ENCODE measurements at regions not wholly inside any gene's neighbourhood (a gene's known extent, or its start where the extent isn't known, plus 50 kb on each side); places are given as distances from the start of the nearest gene placed in this dataset.
A peak's percentile ranks its signal among the peaks of the same experiment; 100 is the strongest.

GRCh38 chr7:3152714-3153113, 109.0 kb upstream of the CARD11 start:
- no peaks in the 10 kb centered on the region for H3K9me3 ChIP-seq (ENCODE audit: control extremely low read depth in 1 of 5, control insufficient read depth in 4 of 5, insufficient read depth in 2 of 5, low read depth in 1 of 5, low read length in 4 of 5)

DNA sequence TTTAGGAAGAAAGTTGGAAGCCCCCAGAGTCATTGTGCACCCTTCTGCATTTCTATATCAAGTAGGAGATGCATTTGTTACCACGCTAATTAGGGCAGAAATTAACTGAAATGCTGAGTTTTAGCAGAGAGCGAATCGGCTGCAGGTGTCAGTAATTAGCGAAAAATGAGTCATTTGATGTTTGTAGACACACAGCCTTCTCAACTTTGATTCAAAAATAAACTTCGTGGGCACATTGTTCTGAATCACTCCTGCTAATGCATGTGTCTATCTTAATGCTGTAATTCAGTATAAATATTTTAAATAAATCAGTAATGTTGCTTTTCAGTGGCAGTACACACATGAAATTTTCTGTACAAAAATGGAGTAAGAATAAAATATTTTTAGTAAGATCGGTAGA, 109.5 kb upstream of the CARD11 start:
- Histone ChIP-seq H3K4me3 (ENCODE audit: control insufficient read depth in 1 of 7, extremely low read depth in 1 of 7, insufficient read depth in 4 of 7, low read depth in 2 of 7, low read length in 6 of 7) (no peak overlapping the region), H3K36me3 (ENCODE audit: control insufficient read depth in 4 of 4, insufficient read depth in 4 of 4, low read length in 3 of 4) (no peaks in the 10 kb centered on the region), H3K9me3 (ENCODE audit: control extremely low read depth in 1 of 5, control insufficient read depth in 4 of 5, insufficient read depth in 2 of 5, low read depth in 1 of 5, low read length in 4 of 5) (no peaks in the 10 kb centered on the region), H3K27ac (ENCODE audit: insufficient read depth in 1 of 2, low read depth in 1 of 2, low read length in 2 of 2, poor library complexity in 1 of 2, severe bottlenecking in 2 of 2) (no peak overlapping the region), H3K4me1 (ENCODE audit: control extremely low read depth in 1 of 4, control insufficient read depth in 4 of 4, insufficient read depth in 4 of 4, low read length in 3 of 4) (peaks cover 2 to 36% (median 21%) of the 10 kb centered on the region in 4 experiments), H3K27me3 (replicated peaks in 2 of 5; ENCODE audit: control insufficient read depth in 4 of 5, insufficient read depth in 5 of 5, low read length in 4 of 5) (no peaks in the 10 kb centered on the region)
- POLR2A ChIA-PET: no interaction called here
- CTCF ChIA-PET: interaction anchor here (0.8 to 5.2 kb wide), 7 partner anchors 8 to 287 kb away, joined by 3 to 39 read pairs (median 12); no protein-coding TSS in a partner anchor
- WGBS (ENCODE audit: insufficient coverage): 96% methylated on average over 5 of the region's 6 CpGs
- no peak for DNase-seq

More at GRCh38 chr7:3152714-3153113, 109.0 kb upstream of the CARD11 start:
- Histone ChIP-seq H3K27ac (ENCODE audit: insufficient read depth in 1 of 2, low read depth in 1 of 2, low read length in 2 of 2, poor library complexity in 1 of 2, severe bottlenecking in 2 of 2) (no peak overlapping the region), H3K36me3 (ENCODE audit: control insufficient read depth in 4 of 4, insufficient read depth in 4 of 4, low read length in 3 of 4) (no peaks in the 10 kb centered on the region), H3K4me3 (ENCODE audit: control insufficient read depth in 1 of 7, extremely low read depth in 1 of 7, insufficient read depth in 4 of 7, low read depth in 2 of 7, low read length in 6 of 7) (no peak overlapping the region), H3K4me1 (ENCODE audit: control extremely low read depth in 1 of 4, control insufficient read depth in 4 of 4, insufficient read depth in 4 of 4, low read length in 3 of 4) (peaks cover 2 to 36% (median 22%) of the 10 kb centered on the region in 4 experiments), H3K27me3 (replicated peaks in 2 of 5; ENCODE audit: control insufficient read depth in 4 of 5, insufficient read depth in 5 of 5, low read length in 4 of 5) (no peaks in the 10 kb centered on the region)
- ChIA-PET POLR2A (interaction anchor here (0.7 kb wide), 1 partner anchor 154 kb away, joined by 5 read pairs; no protein-coding TSS in a partner anchor), CTCF (interaction anchor here (1.1 to 4.0 kb wide), 3 partner anchors 63 to 287 kb away, joined by 4 to 20 read pairs (median 18); no protein-coding TSS in a partner anchor)
- WGBS (ENCODE audit: insufficient coverage): 96% methylated on average over 7 of the region's 7 CpGs
- DNase-seq: no peak

GRCh38 chr7:3154317-3154716, 110.7 kb upstream of the CARD11 start:
- H3K36me3 ChIP-seq (ENCODE audit: control insufficient read depth in 4 of 4, insufficient read depth in 4 of 4, low read length in 3 of 4): no peaks in the 10 kb centered on the region
- H3K9me3 ChIP-seq (ENCODE audit: control extremely low read depth in 1 of 5, control insufficient read depth in 4 of 5, insufficient read depth in 2 of 5, low read depth in 1 of 5, low read length in 4 of 5): no peaks in the 10 kb centered on the region
- H3K27ac ChIP-seq (ENCODE audit: insufficient read depth in 1 of 2, low read depth in 1 of 2, low read length in 2 of 2, poor library complexity in 1 of 2, severe bottlenecking in 2 of 2): no peak overlapping the region
- peaks cover 2 to 30% (median 17%) of the 10 kb centered on the region in 4 experiments for H3K4me1 ChIP-seq (ENCODE audit: control extremely low read depth in 1 of 4, control insufficient read depth in 4 of 4, insufficient read depth in 4 of 4, low read length in 3 of 4)
- H3K4me3 ChIP-seq (ENCODE audit: control insufficient read depth in 1 of 7, extremely low read depth in 1 of 7, insufficient read depth in 4 of 7, low read depth in 2 of 7, low read length in 6 of 7): no peak overlapping the region
- ChIA-PET POLR2A (no interaction called here), CTCF (interaction anchor here (0.7 to 5.2 kb wide), 21 partner anchors 8 to 443 kb away, joined by 3 to 39 read pairs (median 5); no protein-coding TSS in a partner anchor)
- WGBS (ENCODE audit: insufficient coverage): 100% methylated on average over 1 of the region's 5 CpGs
- H3K27me3 ChIP-seq (replicated peaks in 2 of 5; ENCODE audit: control insufficient read depth in 4 of 5, insufficient read depth in 5 of 5, low read length in 4 of 5): no peaks in the 10 kb centered on the region
- DNase-seq: no peak

DNA sequence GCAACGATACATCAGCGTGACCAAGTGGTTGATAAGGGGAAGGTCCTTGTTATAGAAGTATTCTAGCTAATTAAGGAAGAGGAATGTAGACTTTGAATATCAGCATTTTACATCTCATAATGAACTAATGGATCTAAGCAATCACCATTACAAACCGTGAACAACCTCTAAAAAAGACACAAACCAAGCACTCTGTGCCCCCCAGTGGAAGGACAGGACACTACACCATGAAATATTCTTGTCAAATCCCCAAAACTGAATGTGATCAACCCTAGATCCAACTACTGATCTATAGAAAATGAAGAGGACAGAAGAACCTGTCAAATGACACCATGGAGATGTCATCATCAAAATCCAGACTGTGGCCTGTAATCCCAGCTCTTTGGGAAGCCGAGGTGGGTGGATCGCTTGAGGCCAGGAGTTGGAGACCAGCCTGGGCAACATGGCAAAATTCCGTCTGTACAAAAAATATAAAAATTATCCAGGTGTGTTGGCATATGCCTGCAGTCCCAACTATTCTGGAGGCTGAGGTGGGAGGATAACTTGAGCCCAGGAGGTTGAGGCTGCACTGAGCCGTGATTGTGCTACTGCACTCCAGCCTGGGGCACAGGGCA, 111.3 kb upstream of the CARD11 start:
- Histone ChIP-seq H3K36me3 (ENCODE audit: control insufficient read depth in 4 of 4, insufficient read depth in 4 of 4, low read length in 3 of 4) (no peaks in the 10 kb centered on the region), H3K4me3 (ENCODE audit: control insufficient read depth in 1 of 7, extremely low read depth in 1 of 7, insufficient read depth in 4 of 7, low read depth in 2 of 7, low read length in 6 of 7) (no peak overlapping the region), H3K27ac (ENCODE audit: insufficient read depth in 1 of 2, low read depth in 1 of 2, low read length in 2 of 2, poor library complexity in 1 of 2, severe bottlenecking in 2 of 2) (no peak overlapping the region), H3K27me3 (replicated peaks in 2 of 5; ENCODE audit: control insufficient read depth in 4 of 5, insufficient read depth in 5 of 5, low read length in 4 of 5) (no peaks in the 10 kb centered on the region), H3K4me1 (ENCODE audit: control extremely low read depth in 1 of 4, control insufficient read depth in 4 of 4, insufficient read depth in 4 of 4, low read length in 3 of 4) (peaks cover 2 to 23% (median 11%) of the 10 kb centered on the region in 4 experiments), H3K9me3 (ENCODE audit: control extremely low read depth in 1 of 5, control insufficient read depth in 4 of 5, insufficient read depth in 2 of 5, low read depth in 1 of 5, low read length in 4 of 5) (no peaks in the 10 kb centered on the region)
- ChIA-PET CTCF (interaction anchor here (0.7 to 5.2 kb wide), 21 partner anchors 9 to 444 kb away, joined by 3 to 39 read pairs (median 5); no protein-coding TSS in a partner anchor), POLR2A (no interaction called here)
- peak; percentile 67 to 85 (median 76) for DNase-seq
- WGBS (ENCODE audit: insufficient coverage): 0% methylated on average over 1 of the region's 7 CpGs

DNA sequence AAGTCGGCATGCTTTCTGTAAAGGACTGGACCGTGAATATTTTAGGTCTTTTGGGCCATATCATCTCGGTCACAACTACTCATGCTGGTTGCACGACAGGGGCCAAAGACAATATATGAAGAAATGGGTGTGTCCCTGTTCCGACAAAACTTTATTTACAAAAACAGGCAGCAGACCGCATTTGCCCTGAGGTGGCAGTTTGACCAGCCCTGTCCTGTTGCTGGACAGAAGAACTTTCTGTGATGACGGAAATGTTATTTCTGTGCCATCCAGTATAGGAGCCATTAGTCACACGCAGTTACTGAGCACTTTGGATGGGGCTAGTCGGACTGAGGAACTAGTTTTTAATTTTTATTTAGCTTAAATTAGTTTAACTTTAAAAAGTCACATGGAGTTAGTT, 112.8 kb upstream of the CARD11 start:
- Histone ChIP-seq H3K9me3 (ENCODE audit: control extremely low read depth in 1 of 5, control insufficient read depth in 4 of 5, insufficient read depth in 2 of 5, low read depth in 1 of 5, low read length in 4 of 5) (no peaks in the 10 kb centered on the region), H3K27ac (ENCODE audit: insufficient read depth in 1 of 2, low read depth in 1 of 2, low read length in 2 of 2, poor library complexity in 1 of 2, severe bottlenecking in 2 of 2) (no peak overlapping the region), H3K27me3 (replicated peaks in 2 of 5; ENCODE audit: control insufficient read depth in 4 of 5, insufficient read depth in 5 of 5, low read length in 4 of 5) (no peaks in the 10 kb centered on the region), H3K4me1 (ENCODE audit: control extremely low read depth in 1 of 4, control insufficient read depth in 4 of 4, insufficient read depth in 4 of 4, low read length in 3 of 4) (peaks cover 0 to 10% (median under 1%) of the 10 kb centered on the region in 4 experiments), H3K4me3 (ENCODE audit: control insufficient read depth in 1 of 7, extremely low read depth in 1 of 7, insufficient read depth in 4 of 7, low read depth in 2 of 7, low read length in 6 of 7) (no peak overlapping the region), H3K36me3 (ENCODE audit: control insufficient read depth in 4 of 4, insufficient read depth in 4 of 4, low read length in 3 of 4) (no peaks in the 10 kb centered on the region)
- WGBS (ENCODE audit: insufficient coverage): 94% methylated on average over 6 of the region's 9 CpGs
- DNase-seq: no peak
- CTCF ChIA-PET: interaction anchor here (1.6 to 5.2 kb wide), 2 partner anchors 91 to 290 kb away, joined by 3 to 35 read pairs; no protein-coding TSS in a partner anchor
- POLR2A ChIA-PET: no interaction called here

GRCh38 chr7:3157566-3158287, 114.1 kb upstream of the CARD11 start:
- Histone ChIP-seq H3K27ac (ENCODE audit: insufficient read depth in 1 of 2, low read depth in 1 of 2, low read length in 2 of 2, poor library complexity in 1 of 2, severe bottlenecking in 2 of 2) (no peak overlapping the region), H3K4me3 (ENCODE audit: control insufficient read depth in 1 of 7, extremely low read depth in 1 of 7, insufficient read depth in 4 of 7, low read depth in 2 of 7, low read length in 6 of 7) (no peak overlapping the region), H3K9me3 (ENCODE audit: control extremely low read depth in 1 of 5, control insufficient read depth in 4 of 5, insufficient read depth in 2 of 5, low read depth in 1 of 5, low read length in 4 of 5) (no peaks in the 10 kb centered on the region), H3K36me3 (ENCODE audit: control insufficient read depth in 4 of 4, insufficient read depth in 4 of 4, low read length in 3 of 4) (no peaks in the 10 kb centered on the region), H3K27me3 (replicated peaks in 2 of 5; ENCODE audit: control insufficient read depth in 4 of 5, insufficient read depth in 5 of 5, low read length in 4 of 5) (no peaks in the 10 kb centered on the region), H3K4me1 (ENCODE audit: control extremely low read depth in 1 of 4, control insufficient read depth in 4 of 4, insufficient read depth in 4 of 4, low read length in 3 of 4) (peaks cover 0 to 7% (median 0%) of the 10 kb centered on the region in 4 experiments)
- ChIA-PET CTCF (interaction anchor here (1.1 to 5.2 kb wide), 3 partner anchors 92 to 292 kb away, joined by 3 to 35 read pairs (median 4); no protein-coding TSS in a partner anchor), POLR2A (no interaction called here)
- WGBS (ENCODE audit: insufficient coverage): 58% methylated on average over 18 of the region's 20 CpGs
- DNase-seq: peak in 2 of 3 donors; percentile 29 to 58
